Glomerular endothelial cell (primary cell): ENCODE measurements at regions not wholly inside any gene's neighbourhood (a gene's known extent, or its start where the extent isn't known, plus 50 kb on each side); places are given as distances from the start of the nearest gene placed in this dataset.
"Not testable (repeated sequence)": the region's sequence is repeated elsewhere in the genome, so short reads cannot be mapped to it uniquely, and the experiment has no call there.

Source experiments
- DNase-seq: peaks from one replicate; pipeline ENCODE4 v3.0.0-alpha.2; 2011; ENCODE audit warnings: low read depth, low spot score; ENCODE audit errors: extremely low read depth

DNA sequence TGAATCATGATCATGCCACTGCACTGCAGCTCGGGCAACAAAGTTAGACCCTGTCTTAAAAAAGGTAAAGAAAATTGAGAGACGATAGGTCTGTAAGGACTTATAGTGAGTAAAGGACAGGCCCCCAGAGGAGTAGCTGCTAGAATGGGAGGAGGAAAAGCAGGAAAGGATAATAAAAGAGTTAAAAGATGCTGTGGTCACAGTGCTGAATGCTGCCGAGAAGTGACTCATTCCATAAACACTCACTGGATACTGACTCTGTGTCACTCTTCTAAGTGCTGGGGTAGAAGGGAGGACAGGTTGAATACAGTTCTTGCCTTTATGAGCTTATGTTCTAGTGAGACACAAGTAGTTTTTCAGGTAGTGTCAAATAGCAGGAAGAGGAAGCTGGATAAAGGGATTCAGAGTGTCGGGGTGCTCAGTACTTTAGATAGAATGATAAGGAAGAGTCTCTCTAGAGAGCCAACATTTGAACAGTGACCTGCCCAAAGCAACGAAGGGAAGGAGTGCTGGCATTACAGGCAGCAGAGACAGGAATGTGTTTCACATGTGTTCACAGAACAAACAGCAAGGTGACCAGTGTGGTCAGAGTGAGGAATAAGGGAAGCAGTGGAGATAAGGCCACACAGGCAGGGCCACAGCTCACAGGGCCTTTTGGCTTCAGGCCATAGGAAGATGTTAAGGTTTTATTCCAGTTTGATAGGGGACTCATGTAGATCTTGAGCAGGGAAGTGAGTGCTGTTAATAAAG is 1240.5 kb downstream of the UQCRFS1 start:
- DNase-seq, result no peak

DNA sequence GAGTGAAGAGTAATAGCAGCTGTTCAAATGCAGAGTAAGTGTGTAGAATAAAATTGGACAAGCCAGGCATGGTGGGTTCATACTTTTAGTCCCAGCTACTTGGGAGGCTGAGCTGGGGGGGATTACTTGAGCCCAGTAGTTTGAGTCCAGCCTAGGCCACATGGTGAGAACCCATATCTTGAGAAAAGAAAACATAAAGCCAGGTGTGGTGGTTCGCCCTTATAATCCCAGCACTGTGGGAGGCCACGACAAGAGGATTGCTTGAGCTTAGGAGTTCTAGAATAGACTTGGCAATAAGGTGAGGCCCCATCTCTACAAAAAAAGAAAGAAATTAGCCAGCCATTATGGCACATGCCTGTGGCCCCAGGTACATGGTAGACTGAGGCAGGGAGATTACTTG is 1241.1 kb downstream of the UQCRFS1 start:
- no peak for DNase-seq

DNA sequence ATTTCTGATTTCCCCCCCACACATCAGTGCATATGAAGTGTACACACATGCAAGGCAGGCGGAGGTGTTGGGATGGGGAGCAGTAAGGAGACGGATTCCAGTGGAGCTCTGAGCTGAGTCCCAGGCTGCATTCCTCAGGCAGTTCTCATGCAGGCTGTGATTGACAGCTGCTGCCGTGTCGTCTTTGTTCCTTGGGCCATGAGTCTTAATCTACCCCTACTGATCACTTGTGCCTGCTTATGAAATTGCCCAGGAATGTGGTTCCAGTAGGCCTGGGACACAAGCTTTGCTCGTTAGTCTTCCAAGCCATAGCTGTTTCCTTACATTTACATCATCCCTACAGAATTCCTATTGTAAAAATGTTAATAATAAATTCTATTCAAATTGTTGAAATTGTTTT is 1241.9 kb downstream of the UQCRFS1 start:
- DNase-seq, result no peak

DNA sequence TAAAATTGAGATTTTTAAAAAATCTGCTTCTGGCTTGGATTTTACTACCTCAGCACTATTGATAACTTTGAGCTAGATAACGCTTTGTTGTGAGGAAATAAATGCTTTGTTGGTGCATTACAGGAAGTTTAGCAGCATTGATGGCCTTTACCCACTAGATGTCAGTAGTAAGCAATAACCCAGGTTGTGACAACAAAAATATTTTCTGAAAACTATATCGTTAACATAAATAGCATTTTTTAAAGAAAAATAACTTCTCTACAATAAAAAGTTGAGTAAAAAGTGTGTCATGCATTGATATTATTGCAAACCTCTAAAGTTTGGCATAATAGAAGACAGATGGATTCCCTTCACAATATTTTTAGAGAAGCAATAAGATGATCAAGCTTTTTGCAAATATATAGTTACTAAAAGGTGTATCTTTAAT is 1246.5 kb downstream of the UQCRFS1 start:
- no peak for DNase-seq

DNA sequence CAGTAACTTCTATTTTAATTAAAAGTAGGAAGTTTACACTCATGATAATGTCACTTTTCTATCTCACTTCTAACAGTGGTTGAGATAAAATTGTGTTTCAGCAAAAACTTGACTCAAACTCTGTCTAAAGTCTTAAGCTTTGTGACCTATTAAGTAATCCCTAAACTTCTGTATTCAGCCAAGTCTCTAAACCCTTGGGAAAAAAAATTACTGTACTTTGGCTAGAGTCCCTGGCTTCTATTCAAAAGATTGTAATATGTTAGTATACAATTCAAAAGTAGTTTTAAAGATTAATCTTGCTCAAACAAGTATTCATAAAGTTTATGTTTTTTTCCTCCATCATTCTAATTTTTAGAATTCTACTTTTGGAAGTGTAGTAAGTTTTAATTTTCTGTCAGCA is 1248.8 kb downstream of the UQCRFS1 start:
- DNase-seq, result no peak

DNA sequence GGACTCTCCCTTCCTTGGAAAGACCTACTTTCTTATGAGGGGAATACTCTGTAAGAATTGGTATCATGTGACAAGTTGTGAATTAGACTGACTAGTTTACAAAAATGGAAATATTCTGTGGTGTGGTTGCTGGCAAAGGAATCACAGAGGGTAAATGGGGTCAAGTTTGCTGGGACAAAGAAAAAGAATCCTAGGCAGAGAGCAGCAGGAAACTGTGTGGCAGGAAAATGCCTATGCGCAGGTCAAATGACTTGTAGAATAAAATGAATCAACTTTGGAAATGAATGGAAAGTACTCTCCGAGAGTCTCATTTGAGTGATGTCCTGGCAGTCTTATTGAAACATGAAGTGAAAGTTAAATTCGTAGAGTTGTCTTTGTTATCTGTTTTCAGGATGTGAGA is 1250.7 kb downstream of the UQCRFS1 start:
- no peak for DNase-seq

DNA sequence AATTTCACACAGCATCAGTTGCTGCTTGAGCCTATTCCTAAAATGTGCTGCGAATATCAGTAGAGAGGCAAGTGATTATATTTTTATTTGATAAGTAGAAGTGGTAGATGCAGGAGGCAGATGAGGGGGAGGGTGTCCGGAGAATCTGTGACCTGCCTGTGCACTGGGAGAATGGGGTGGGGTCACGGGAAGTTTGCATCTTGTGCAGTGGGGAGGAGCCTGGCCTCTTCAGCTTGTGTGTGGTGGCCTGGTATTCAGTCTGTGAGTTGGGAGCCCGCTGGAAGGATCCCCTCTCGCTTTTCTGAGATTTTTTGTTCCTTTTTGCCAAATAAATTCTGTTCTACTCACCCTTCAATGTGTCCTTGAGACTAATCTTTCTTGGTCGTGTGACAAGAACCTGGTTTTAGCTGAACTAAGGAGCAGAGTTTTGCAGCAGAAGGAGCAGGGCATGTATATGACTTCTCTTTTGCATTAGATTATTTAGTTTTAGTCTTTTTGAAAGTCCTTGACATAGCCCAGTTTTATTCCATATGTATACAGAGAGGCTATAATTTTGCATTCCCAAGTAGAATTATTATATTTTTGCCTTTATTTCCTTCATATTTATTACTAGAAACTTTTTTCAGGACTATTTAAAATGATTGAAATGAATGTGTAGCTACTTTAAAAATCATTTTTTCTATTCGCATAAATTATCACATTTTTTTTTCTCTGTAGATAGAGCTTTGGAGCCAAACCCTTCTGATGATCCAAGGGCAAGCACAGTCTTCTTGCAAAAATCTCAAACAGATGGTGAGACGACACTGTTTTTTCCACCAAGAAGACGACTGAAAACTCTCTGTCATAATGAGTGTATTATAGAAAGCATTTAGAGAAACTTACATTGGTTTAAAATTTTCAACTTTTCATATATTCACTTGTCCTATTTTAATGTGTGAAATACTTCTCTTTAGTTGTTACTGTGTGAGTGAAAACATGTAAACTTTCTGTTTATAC is 1257.2 kb downstream of the UQCRFS1 start:
- DNase-seq, result no peak

DNA sequence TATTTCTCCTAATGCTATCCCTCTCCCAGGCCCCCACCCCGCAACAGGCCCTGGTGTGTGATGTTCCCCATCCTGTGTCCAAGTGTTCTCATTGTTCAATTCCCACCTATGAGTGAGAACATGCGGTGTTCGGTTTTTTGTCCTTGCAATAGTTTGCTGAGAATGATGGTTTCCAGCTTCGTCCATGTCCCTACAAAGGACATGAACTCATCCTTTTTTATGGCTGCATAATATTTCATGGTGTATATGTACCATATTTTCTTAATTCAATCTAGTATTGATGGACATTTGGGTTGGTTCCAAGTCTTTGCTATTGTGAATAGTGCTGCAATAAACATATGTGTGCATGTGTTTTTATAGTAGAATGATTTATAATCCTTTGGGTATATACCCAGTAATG is 1270.3 kb downstream of the UQCRFS1 start:
- DNase-seq, result not testable (repeated sequence)

DNA sequence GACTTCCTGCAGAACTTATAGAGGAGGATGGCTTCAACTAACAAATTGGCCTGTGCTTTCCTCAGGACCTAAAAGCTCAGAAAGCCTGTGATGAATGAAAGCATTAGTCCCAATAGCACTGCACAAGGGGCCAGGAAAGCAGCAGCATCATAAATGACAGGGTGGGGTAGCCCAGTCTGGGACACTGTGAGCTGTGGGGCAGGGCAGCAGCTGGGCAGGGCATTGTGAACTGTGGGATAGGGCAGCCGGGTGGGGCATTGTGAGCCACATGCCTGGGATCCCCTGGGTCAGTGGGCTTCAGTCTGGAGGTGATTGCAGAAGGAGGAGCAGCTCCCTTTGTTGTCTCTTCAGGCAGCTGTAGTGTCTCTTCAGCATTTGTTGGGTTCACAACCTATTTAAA is 1276.8 kb downstream of the UQCRFS1 start:
- no peak for DNase-seq

DNA sequence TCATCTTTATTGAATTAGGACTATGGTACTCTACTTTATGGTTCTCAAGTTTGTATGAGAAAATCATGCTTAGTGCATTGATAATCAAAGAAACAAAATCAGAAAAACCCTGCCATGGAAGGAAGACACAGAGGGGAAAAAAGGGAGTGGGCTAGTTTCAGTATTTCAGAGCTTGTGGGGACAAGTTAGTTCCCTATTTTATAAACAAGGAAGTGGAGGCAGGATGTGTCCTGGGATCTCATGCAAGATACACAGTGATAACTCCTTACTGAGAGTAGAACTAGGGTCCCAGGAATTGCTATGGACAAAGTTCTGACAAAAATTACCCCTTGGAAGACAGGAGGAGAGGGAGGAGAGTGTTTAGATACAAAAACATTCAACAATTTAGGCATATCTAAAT is 1277.3 kb downstream of the UQCRFS1 start:
- DNase-seq, result no peak

DNA sequence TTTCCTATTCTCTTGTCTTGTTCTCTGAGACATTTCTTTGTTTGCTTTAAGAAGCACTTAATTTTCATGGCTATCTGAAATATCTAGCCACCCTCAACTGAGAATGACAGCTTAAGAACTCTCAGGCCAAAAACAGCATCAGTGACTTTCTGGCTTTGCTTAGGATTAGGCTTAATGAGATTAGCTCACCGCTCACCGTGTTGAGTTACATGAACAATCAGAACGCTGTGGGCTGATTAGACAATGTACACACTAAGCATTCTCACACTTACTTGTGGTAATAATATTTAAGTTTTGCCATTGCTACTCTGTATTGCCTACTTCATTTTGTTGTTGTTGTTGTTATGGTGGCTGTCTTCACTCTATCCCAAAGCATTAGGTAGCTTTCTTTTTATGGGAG is 1283.6 kb downstream of the UQCRFS1 start:
- DNase-seq, result no peak

DNA sequence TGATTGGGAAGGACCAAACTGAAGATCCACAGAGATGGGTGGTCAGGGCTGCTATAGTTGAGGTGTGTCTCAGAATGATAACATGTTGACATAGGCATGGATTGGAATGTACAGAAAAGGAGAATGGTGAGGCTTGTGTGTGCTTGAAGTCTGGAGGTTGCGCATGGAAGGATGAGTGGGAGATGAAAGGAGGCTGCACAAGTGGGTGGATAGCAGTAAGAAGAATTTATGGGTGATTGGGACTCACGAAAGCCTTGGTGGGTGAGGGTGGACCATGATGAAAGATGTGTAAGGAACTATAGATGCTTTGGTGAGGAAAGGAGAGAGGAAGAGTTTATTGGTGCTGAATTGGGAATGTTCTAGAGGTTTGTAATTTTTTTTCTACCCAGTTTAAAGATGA is 1287.7 kb downstream of the UQCRFS1 start:
- no peak for DNase-seq

DNA sequence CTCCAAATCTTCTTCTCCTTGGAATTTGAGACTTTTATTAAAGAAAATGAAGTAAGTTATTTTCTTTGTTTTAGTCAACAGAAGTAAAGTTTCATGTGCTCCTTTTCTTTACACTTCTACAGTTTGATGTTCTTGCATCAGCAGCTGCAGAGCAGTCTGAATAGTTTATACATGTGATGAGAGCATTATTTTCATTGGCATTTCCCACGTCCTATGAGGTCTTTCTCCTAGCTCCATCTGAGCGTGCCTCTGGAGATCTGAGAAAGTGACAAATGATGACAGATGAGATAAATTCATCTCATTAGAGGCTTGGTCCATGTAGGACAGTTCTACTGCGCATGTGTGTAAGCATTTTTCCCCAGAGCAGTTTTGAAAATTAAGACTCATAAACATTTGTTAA is 1290.0 kb downstream of the UQCRFS1 start:
- no peak for DNase-seq

DNA sequence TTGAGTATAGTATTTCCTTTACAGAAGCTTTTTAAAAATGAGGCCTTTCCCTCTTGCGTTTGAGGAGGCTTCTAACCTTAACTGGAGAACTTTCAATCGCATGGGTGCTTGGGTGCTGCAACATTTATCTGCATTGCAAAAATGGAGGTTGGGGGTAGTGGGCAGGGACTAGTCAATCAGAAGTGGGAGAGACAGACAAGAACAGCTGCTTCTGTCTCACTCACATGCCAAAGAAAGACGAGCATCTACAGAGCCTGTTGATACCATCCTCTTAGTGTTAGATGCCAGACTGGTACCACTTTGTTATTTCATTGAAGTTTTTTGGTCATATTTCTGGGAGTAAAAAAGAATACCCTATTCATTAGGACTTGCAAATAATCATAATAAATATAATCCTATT is 1292.2 kb downstream of the UQCRFS1 start:
- no peak for DNase-seq

DNA sequence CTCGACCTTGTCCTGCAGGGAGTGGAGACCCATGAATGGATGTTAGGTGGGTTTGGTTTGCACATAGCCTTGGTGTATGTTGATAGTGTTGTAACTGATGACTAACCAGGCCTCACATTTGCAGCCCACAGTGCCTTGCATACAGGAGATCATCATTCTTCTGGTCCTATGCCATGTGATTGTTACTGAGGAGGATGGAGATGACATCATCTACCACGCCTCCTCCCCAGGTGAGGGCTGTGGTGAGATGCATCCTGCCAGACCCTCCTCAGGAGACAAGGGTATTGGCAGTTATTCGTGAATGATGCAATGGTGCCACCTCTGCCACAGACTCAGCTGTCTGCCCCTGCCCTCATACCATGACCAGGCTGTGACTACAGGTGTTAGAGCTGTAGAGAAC is 1294.1 kb downstream of the UQCRFS1 start:
- DNase-seq, result no peak

DNA sequence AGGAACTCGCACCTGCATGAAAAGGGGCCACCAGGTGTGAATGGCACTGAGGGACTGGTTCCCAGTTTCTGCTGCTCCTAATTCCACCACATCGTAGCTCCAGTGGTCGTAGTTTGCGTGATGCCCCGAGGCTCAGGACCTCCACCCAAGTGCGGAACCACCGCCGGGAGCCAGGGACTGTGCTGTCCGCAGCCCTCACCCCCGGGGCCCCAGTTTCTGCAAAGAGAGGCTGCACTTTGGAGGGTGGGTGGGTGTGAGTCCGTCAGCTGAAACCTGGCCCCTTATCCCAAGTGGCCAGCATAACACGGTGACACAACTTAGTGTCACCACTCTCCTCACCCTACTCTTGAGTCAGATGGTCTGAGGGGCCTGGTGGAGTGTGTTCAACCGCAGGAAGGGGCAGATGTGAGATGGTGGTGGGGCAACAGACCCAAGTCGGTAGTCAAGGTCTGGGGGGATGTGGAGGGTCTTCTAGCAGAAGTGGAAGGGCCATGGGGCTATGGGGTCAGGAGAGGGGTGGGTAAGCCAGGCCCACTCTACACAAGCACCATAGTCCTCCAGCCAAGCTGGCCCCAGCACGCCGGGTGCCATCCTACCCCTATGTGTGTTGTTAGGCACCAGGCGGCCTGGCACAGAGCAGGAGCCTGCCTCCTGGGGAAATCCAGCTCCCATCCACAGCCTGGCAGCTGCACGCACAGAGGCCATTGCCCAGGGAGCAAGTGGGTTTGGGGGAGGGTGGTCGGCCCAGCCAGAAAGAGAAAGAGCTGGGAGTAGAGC is 1301.6 kb downstream of the UQCRFS1 start:
- DNase-seq, result no peak

DNA sequence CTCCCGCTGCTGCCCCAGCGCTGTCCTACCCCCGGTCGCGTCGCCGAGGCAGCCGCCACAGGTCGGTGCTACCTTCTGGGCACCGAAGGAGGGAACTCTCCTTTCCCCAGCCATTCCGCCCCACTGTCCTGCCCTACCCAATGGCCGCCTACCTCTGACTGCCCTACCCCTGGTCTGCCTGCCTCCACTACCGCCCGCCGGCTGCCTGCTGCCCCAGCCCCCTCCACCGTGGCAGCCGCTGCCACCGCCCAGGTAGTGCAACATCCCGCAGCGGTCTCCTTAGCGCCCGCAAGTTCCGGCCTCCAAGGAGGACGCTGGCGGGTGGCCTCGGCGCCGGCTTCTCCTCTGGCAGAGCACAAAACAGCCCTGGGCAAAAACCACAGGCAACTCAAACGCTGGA is 1303.1 kb downstream of the UQCRFS1 start:
- no peak for DNase-seq

DNA sequence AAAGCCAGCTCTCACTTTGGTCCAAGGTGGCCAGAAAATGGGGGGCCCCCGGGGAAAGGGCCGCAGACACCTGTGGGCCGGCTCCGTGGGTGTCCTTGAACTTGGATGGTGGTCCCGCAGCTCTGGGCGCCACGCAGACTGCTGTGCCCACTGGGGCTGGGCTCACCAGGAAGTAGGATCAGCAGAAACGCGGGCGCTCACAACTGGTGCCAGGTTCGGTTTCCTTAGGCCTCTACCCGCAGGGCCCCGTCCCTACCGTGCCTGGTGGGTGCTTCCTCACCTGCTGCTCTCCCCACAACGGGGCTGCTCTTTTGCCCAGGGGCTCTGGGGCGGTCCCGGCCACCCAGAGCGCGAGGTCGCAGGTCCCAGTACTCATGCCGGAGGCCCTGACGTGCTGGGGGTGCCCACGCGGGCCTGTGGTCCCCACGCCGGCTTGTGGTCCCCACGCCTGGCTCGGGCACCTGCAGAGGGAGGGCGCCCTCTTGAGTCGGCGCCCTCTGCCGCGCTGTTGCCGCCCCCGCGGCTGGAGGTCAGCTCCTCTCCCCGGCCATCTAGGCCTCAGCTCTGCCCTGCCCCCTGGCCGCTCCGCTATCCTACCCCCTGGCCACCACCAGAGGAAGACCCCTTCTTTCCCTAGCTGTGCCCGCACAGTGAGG is 1303.6 kb downstream of the UQCRFS1 start:
- no peak for DNase-seq

DNA sequence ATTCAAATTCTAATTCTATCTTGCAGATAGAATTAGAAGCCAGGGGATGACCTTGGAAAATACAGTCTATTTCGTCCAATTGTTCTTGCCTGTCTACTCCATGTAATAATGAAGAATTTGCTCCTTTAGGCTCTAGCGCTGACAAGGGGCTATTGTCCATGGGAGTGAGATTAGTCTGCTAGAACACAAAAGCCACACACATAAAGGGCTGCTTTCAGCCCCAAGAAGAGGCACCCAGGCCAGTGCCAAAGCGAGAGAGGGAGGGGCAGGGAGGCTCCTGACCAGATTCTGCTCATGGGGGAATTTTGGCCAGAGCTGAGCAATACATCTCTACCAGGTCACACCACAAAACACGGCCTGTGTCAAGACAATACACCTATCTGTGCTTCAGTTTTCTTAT is 1306.9 kb downstream of the UQCRFS1 start:
- DNase-seq, result no peak

DNA sequence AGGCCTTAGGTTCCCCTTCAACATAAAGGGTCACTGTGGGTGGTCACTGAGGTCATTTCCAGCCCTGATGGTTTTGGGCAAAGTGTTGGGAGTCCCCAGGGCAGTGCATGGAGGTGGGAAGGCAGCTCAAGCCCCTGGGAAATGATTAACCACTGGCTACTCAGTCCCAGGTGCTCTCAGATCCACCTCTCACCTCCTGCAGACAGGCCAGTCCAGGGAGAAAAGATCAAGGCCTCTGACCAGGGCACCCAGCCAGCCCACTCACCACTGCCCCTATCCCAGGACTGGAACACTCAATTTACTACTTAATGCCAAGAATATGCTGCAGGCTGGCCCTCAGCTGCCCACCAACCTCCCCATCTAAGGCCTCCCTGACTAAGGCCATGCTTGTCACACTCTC is 1307.9 kb downstream of the UQCRFS1 start:
- DNase-seq, result no peak

DNA sequence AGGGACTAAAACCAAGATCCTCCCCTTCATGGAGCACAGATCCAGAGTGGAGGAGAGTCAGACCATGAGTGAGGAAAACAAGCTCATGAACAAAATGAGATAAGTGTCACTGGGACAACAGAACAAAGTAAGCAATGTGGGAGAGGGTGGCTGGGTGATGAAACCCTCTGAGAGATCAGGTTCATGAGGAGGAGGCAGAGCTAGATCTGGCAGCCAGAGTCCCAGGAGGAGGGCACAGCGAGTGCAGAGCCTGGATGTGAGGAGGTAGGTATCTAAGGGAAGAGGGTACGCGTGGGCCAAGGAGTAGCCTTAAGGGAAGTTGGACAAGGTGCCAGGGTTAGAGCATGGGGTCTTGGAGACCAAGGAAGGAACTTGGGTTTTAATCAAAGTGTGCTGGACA is 1311.9 kb downstream of the UQCRFS1 start:
- DNase-seq, result no peak
